Activated CD4-positive, alpha-beta T cell treated with anti-CD3 and anti-CD28 coated beads, Interleukin-10, Interleukin-2, amounts not matched to agents 100 ng/mL and 50 ng/mL, durations not matched to agents 16 hours and 8 hours (primary cell): ENCODE measurements at regions not wholly inside any gene's neighbourhood (a gene's known extent, or its start where the extent isn't known, plus 50 kb on each side); places are given as distances from the start of the nearest gene placed in this dataset.
A peak's percentile ranks its signal among the peaks of the same experiment; 100 is the strongest.

Experiments used
- DNase-seq: peaks from one replicate; pipeline ENCODE4 v3.0.0-alpha.2; 2020

DNA sequence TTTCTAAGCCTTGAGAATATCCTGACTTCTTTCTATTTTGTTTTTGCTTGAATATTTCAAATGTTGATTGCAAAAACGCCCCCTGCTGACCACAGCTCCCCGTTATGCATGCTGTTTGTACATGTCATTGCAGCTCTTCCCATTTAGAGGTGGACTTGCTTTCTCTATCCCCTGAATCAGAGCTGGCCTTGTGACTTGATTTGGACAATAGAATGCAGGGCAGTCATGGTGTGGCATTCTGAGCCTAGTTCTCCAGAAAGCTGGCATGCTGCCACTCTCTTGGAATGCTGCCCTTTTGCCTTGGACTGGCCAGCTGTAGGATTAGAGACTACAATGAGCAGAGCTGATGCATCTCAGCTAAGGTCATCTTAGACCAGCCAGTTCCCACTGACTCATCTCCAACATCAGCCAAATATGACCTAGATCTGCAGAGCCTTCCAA is 1561.5 kb downstream of the MRPL39 start:
- DNase-seq: peak; percentile 10

DNA sequence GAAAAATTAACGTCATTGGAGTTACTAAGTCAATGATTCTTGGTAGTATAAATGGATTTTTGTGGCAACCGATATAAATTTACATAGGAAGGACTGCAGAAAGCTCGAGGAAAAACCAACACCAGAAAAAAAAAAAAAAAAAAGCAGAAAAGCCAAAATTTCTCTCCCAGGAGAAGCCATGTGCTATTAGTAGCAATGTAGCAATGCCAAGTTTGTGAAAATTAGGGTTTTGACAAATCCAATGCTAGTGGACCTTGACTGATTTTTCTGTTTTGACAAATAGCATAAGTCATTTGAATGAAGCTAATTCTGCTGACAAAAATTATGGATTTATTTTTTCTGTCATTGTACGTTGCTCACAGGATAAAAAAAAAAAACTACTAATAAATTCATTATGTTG is 1561.9 kb downstream of the MRPL39 start:
- no peak for DNase-seq

DNA sequence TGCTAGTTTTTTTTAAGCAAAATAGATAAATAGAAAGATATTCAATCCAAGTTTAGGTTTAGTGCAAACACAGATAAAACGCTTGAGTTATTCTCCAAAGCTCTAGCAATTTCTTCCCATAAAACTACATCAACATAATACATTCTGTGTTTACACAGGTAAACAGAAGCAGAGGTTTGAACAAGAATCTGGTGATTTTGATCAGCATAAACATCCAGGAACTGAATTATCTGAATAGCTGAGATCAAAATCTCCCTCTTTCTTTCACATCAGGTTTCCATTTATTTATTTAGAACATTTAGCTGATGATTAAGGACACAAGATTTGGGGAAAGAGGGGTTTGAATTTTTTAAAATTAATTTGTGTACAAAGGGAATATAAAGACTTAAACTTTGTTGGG is 1564.6 kb downstream of the MRPL39 start:
- DNase-seq: no peak

DNA sequence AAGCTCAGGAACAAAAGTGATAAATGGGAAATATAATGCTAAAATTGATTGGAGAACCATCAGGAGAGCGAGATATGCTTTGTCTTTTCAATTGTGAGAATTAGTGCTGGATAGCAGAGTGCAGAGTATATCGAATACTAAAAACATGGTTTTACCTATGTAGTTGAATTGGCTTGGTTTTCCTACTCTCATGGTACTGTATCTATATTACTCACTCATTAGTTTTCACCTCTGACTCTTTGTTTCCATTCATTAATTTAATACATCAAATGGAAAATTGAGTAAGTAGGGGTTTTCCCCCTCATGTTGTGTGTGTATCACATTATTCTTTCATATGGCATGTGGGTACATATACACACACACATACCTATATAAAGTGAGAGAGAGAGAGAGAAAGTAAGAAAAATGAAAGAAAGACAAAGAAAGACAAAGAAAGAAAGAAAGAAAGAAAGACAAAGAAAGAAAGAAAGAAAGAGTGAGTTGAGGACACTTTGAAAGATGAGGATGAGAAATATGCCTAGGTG is 1574.5 kb downstream of the MRPL39 start:
- DNase-seq: no peak

DNA sequence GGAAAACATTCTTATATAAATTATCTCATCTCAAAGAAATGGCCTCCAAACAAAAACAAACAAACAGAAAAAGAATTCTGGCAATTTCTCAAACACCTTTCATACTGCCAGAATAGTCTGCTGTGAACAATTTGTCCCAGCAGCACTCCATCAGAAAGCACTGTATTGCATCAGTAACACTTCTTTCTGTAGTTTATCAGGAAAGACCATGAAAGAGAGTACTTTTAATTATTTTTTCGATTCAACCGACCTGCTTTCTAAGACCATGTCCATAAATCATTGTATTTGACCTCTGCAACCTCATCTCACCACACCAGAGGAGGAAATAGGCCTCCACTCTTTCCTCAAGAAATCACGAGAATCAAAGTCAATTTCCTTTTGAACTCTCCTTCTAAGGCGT is 1579.9 kb downstream of the MRPL39 start:
- no peak for DNase-seq

DNA sequence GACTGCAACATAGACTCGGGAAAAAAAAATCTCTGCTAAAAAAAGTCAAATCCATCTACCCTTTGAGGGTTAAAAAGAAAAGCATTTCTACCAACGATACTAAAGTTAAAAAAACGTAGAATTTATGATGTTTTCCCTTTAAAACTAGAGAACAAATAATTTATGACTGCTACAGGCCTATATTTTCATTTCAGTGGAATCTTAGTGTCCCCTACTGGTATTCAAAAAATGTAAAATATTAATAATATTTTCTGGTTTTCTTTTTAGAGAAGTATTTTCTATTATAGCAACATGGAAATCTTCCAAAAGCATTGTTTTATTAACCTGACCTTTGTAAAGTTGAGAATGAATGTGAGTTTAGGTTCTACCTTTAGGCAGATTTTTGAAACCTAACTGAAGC is 1582.2 kb downstream of the MRPL39 start:
- DNase-seq: no peak

DNA sequence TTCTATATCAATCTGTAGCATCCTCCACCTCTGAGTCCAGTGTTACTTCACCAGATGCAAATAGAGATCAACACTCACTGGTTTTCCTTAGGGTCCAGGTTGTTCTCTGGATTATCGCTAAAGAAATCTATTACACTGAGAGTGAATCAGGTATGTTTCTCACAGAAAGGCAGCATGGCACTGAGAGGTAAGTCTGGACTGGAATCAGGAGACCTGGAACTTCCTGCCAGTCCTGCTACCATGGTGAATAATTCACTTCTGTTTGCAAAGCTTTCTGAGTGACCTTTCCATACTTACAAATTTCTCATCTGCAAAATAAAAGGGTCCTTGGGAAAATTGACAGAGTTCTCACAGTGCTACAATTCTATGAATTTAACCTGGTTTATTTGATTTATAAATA is 1583.3 kb downstream of the MRPL39 start:
- no peak for DNase-seq

DNA sequence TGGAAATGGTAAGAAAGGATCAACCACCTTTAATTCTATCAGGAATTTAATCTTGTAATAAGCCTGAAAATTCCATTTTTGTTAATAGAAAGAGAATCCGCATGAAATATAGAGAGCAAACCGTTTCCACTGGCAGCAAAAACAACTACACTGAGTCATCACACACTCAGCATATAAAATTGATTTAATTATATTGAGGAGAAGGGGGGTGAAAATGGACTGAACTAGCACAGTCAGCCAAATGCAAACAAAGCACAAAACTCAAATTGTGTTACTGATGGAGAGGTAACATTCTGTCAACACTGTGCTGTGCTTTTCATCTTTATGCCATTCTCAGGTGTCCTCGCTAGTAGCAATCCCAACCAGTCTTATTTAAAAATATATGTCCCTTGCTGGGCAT is 1583.9 kb downstream of the MRPL39 start:
- DNase-seq: no peak

DNA sequence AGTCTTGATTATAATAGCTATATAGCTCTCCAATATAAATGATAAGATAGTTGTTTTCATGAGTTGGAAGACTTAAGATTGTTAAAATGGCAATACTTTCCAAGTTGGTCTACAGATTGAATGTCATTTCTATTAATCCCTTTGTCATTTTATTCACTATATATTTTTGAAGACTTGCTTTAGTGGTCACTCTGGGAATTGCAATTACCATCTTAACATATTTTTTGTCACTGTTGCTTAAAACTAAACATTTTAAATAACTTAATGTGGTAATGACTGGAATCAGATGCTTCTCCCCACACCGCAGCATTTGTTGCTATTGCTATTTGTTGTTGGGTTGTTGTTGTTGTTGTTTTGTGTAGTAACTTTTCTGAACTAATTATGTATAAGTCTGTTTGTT is 1592.9 kb downstream of the MRPL39 start:
- no peak for DNase-seq

DNA sequence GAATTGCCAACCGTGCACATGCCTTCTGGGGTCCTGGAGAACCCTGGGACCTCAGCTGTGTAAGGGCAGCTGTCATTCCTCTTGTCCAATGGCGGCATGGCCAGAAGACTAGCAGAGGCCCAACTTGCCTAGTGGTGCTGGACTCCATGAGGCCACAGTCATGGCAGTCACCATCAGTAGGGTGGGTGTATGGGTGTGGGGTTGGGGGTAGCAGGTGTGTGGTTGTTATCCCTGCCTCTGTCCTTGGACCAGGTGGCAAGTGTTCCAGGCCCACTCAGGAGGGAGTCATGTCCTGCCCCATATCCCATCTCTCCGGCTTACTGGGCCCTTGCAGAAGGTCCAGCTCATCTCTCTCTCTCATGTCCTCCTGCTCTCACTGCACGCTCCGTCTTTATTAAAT is 1596.2 kb downstream of the MRPL39 start:
- no peak for DNase-seq

DNA sequence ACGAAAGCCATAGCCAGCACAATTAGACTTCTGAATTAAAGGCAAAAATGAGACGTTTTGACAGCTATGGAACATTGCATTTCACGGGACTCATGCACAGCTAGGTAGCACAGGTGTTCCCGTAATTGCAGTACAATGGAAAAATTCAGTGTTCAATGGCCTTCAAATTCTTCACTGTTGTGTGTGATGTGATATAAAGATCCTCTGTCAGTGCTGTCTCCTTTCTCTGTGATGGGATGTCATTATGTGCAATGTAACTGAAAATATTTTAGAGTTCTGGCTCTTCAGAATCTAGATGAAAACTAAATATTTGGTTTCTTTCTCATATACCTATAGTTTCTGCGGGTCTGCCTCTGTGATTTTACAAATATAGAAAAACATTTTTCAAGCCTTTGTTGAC is 1599.7 kb downstream of the MRPL39 start:
- DNase-seq: no peak

DNA sequence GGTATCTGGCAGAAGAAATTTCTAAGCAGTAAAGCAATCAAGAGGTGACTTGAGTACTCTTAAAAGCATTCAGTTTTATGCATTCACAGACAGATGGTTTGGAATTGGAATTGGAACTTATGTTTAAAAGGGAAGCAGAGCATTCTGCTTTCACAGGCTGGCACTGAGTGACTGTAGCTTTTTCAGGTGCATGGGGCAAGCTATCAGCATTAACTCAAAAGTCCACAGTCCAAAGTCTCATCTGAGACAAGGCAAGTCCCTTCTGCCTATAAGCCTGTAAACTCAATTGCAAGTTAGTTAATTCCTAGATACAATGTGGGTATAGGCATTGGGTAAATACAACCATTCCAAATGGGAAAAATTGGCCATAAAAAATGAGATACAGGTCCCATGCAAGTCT is 1620.3 kb downstream of the MRPL39 start:
- no peak for DNase-seq

DNA sequence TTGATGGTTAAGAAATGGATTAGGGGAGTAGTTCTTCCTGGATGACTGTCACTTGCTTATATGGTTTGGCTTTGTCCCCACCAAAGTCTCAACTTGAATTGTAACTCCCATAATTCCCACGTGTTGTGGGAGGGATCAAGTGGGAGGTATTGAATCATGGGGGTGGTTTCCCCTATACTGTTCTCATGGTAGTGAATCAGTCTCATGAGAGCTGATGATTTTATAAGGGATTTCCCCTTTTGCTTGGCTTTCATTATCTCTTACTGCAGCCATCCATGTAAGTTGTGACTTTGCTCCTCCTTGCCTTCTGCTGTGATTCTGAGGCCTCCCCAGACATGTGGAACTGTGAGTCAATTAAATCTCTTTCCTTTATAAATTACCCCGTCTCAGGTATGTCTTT is 1621.1 kb downstream of the MRPL39 start:
- no peak for DNase-seq

DNA sequence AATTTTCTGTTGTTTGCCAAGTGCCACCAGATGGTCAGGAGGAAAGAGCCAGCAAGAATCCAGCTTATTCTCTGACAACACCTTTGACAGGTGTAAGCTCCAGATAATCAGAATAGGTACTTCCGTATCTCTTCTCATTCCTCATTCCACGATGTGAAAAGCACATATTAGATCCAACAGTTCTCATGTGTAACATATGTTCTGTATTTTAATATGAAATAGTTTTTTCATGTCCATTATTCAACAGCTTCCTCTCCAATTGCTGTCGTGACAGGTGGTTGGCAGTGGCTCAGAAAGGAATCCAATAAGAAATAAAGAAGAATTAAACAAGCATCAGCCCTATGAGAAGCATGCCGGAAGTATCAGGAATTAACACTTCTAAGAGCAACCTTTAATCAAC is 1624.7 kb downstream of the MRPL39 start:
- no peak for DNase-seq

DNA sequence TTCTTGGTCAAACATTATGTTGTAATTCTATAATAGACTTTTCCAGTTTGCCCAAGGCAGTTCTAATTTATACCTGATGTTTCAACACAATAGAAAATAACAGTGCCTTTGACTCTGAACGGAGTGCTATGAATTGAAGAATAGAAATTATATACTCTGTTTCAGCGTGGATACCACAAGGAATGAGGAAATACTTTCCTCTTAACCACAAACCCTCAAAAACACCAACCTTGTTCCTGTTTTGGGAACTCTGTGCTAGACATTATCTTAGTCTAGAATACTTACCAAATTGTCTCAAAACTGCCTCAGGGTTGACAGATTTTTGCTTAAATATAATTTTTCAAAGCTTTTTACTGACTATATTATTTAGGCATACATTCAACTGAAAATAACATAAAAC is 1629.3 kb downstream of the MRPL39 start:
- DNase-seq: no peak

DNA sequence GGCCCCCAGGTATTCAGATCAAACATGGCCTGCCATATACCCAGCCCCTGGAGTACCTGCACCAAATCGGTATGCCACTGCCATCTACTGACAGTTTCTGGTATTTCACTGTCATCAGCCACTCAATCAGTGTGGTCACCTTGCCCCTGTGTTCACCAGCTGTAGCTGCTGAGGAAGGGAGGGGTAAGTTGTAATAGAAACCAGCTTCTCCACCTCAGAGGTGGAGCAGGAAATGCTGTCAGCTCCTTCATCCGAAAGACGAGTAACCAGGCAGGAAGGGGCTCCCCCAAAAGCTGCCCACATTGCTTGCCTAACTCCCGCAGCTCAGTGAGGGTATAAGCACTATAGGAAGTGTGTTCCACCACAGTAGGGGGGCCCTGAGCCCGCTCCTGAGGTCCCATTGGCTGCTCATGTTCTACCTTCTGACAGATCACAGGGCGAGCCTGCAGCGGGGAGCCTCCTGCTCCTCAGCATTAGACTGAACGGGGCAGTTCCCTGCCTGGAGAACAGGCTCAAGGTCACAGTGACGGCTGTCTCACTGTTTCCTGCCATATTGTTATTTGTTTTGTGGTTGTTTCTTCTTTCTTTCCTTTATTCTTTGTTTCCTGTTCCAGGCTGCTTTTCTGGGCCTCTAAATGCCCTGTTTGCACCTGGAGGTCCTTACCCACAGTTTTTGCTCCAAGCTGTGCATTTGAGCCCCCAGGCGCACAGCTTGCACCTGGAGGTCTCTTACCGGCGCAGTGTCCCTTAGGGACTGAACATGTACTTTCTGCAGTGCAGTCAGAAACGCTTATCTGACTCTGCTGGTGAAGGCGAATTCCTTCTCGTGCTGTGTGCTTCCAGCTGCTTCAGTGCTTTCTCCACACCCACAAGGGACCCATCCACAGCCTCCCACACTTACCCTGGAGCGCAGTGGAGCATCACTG is 1638.3 kb downstream of the MRPL39 start:
- DNase-seq: peak; percentile 84

DNA sequence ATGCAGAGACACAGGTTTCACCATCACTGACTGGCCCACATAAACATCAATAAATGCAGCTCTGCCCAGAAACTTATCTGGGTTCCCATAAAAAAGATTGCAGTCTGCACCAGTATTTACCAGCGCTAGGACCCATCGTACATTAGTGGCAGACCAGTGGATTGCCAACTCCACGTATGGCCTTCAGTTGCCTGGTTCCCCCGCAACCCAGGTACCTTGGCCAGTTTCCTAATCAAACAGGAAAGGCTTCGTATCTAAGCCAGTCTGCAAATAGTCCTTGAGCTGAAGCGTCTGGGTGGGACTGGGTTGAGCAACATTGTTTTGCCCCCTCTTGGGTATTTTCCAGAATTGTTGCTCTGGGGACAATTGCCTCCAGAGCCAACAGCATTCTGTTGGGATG is 1639.3 kb downstream of the MRPL39 start:
- no peak for DNase-seq

DNA sequence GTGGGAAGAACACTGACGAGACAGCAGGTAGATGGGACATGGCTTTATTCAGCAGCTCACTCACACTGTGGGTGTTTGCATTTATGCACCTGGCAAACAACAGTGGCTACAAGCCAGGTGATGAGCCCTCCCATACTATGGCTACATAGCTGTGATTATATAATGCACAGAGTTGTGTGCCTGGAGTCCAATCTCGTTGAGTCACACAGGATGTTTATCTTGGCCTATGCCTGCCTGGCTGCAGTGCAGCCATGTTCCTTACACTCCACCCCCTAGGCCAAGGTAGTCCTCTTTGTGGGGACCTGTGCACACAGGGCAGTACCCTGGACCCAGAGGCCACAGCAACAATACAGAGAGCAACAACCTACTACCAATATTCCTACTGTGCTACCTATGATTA is 1643.8 kb downstream of the MRPL39 start:
- no peak for DNase-seq

DNA sequence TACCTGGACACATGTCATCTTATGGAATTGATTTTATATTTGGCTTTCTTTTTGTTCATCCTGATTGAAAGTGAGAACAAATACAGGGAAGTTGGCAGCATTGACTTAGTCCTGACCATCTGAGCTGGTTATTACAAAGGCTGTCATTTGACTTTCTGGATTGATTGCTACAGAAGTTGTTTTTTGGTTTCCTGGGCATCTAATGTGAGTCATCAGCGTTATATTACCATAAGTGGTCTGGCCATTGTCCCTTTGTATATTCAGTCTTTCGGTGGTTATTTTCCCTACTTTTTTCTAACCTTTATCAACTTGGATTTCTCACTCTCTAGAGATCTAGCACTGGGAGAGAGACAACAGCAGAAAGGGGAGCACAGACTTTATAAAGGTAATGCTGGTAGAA is 1646.5 kb downstream of the MRPL39 start:
- no peak for DNase-seq

DNA sequence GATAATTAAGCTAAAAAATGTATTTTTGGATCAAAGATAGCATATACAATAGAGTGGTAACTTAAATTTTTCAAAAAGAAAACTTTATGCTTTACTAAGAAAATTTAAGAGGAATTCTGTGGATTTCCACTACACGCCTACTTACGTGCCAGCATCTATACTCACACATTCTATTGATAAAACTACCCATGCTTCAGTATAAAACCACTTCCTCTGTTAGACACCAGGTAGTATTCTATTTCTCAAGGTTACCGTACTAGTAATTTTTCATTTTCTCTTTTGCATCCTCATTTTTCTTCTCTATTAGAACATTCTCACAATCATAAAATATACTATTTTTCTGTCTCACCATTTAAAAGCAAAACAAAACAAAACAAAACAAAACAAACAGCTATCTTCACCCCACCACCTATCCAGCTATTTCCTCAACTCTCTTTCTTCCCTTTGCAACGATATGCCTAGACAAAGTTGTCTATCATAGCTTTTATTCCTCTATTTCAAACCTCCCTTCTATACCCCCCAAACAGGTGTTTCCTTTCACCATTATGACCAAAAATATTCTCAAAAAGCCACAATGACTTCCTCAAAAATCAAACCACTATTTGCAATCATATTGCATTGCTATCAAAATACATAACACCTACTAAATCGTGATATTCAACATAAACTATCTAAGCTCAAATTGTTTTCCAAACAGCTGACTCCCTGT is 1652.0 kb downstream of the MRPL39 start:
- no peak for DNase-seq

DNA sequence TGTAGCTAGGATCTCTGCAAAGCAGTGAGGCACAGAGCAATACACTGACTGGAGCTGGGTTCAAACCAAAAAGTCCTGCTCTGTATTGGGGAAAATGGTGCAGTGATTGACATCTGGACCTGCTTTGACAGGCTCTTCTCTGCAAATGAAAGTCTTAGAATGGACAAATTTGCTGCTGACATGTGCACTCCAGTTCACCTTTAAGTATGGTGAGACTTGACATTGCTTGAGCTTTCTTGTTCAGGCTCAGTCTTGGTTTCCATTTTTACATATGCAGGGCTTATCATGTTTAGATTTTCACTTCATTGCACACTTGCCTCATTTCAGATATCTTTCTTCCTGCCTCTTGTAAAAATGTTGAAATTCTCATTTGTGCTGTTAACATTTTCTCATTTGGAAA is 1655.0 kb downstream of the MRPL39 start:
- no peak for DNase-seq

DNA sequence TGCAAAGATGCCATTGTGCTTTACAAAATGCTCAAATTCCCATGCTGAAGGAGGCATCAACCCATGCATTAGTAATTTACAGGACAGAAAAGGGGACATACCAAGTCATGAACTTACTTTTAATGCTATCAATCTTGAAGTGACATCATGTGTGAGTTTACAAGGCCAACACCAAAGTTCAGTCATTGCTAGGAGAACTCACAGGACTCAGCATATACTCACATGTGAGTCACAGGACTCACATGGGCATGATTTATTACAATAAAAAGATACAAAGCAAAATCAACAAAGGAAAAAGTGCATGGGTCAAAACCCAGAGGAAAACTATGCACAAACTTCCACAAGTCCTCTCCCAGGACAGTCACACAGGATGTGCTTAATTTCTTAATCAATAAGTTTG is 1656.0 kb downstream of the MRPL39 start:
- no peak for DNase-seq

DNA sequence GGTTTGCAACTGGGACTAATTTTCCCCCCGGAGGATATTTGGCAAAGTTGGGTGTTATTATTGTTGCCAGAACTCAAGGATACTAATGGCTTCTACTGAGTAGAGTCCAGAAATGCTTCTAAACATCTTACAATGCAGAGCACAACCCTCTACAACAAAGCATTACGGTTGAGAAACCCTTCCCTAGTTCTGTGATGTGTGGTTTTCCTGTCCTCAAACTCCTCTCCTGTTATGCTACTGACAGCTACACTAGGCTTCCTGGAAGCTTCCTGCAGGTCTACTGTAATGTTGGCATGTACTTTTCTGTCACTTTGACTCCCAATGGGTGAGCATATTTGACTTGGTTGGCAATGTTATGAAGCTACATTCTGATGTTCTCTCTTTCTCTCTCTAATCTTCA is 1656.9 kb downstream of the MRPL39 start:
- DNase-seq: no peak

DNA sequence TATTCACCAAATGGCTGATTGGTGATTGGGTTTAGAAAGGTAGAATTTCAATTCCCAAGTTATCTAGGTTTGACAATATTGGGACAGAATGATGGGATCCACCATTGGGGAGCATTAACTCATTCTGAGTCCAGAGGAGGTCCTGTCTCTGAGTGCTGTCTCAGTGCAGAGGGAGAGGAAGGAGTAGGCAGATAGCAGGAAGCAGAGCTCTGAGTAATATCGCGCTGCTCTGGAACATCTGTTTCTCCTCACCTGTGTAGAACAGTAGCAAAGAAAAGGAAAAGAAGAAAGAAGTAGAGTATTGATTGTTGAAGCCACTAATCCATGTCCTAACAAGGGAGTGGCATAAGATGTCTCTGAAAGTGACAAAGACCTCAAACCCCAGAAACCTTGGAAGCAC is 1657.8 kb downstream of the MRPL39 start:
- peak; percentile 3 for DNase-seq
